ENCODE measurements at regions not wholly inside any gene's neighbourhood (a gene's known extent, or its start where the extent isn't known, plus 50 kb on each side); places are given as distances from the start of the nearest gene placed in this dataset.

- no peak for TF ChIP-seq EZH2 (IDR thresholded peaks at IDR 0.05; ENCODE audit: borderline replicate concordance, low read length)
- TF ChIP-seq CTCF (conservative IDR thresholded peaks at IDR 0.05 in 1 of 2, IDR thresholded peaks at IDR 0.05 in 1 of 2; ENCODE audit: extremely low read depth in 1 of 2, insufficient read depth in 1 of 2, low read depth in 1 of 2, low read length in 2 of 2) = no peak
These were observed 111.9 kb upstream of the CHD2 start for GRCh38 chr15:92788196-92788595.

All from mammary epithelial cell (primary cell).